Smooth muscle cell (in vitro differentiated cells): ENCODE measurements at regions not wholly inside any gene's neighbourhood (a gene's known extent, or its start where the extent isn't known, plus 50 kb on each side); places are given as distances from the start of the nearest gene placed in this dataset.

Experiments
- DNase-seq: peaks from one replicate; lab custom pipeline; 2025; ENCODE audit not compliant: unreplicated experiment; lab: John Stamatoyannopoulos, UW
- H2AFZ ChIP-seq: fragments of 200-600 bp; sonication (generic); 2 replicates; pipeline ENCODE4 v1.6.0; 2016; ENCODE audit warnings: antibody characterized with exemption, low read depth, mild to moderate bottlenecking
- H3F3A ChIP-seq: fragments of 200-600 bp; sonication (generic); 2 replicates; pipeline ENCODE4 v1.6.0; 2017; ENCODE audit warnings: antibody characterized with exemption, low read depth
- H3K27ac ChIP-seq: fragments of 200-600 bp; sonication (generic); 2 replicates; pipeline ENCODE4 v1.5.1; 2016; ENCODE audit warnings: low read depth, mild to moderate bottlenecking
- H3K27me3 ChIP-seq: fragments of 200-600 bp; sonication (generic); 2 replicates; pipeline ENCODE4 v1.6.1; 2016; ENCODE audit warnings: low read depth, mild to moderate bottlenecking
- H3K36me3 ChIP-seq: fragments of 200-600 bp; sonication (generic); 2 replicates; pipeline ENCODE4 v1.5.1; 2016; ENCODE audit warnings: low read depth
- H3K4me1 ChIP-seq: fragments of 200-600 bp; sonication (generic); 2 replicates; pipeline ENCODE4 v1.5.1; 2016; ENCODE audit warnings: low read depth
- H3K4me2 ChIP-seq: fragments of 200-600 bp; sonication (generic); 2 replicates; pipeline ENCODE4 v1.6.0; 2016; ENCODE audit warnings: mild to moderate bottlenecking
- H3K4me3 ChIP-seq: fragments of 200-600 bp; sonication (generic); 2 replicates; pipeline ENCODE4 v1.5.1; 2016; ENCODE audit warnings: mild to moderate bottlenecking
- H3K79me2 ChIP-seq: fragments of 200-600 bp; sonication (generic); 2 replicates; pipeline ENCODE4 v1.6.0; 2016; ENCODE audit warnings: low read depth, mild to moderate bottlenecking
- H3K9ac ChIP-seq: fragments of 200-600 bp; sonication (generic); 2 replicates; pipeline ENCODE4 v1.6.0; 2016; ENCODE audit warnings: low read depth
- H3K9me3 ChIP-seq: fragments of 200-600 bp; sonication (generic); replicated peaks from 2 replicates; pipeline ENCODE4 v1.5.1; 2016; ENCODE audit warnings: low read depth
- H4K20me1 ChIP-seq: fragments of 200-600 bp; sonication (generic); 2 replicates; pipeline ENCODE4 v1.6.0; 2016; ENCODE audit warnings: low read depth
- CTCF ChIP-seq: fragments of 200-600 bp; sonication (generic); IDR thresholded peaks from 2 replicates; pipeline ENCODE4 v1.5.1; 2017; ENCODE audit warnings: borderline replicate concordance, mild to moderate bottlenecking, antibody characterized with exemption; ENCODE audit not compliant: insufficient read depth, poor library complexity, severe bottlenecking
- WGBS: methylation state at CpG from one replicate; pipeline ENCODE4 v1.1.7; 2016; ENCODE audit warnings: low lambda C conversion rate; 5-methylcytosine and 5-hydroxymethylcytosine counted together

DNA sequence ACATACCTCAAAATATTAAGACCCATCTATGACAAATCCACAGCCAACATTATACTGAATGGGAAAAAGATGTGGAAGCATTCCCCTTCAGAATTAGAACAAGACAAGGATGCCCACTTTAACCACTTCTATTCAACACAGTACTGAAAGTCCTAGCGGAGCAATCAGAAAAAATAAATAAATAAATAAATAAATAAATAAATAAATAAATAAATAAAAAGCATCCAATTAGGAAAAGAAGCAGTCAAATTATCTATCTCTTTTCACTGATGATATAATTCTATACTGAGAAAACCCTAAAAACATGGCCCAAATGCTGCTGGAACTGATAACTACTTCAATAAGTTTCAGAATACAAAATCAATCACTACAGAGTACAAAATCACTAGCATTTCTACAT, 67.5 kb downstream of the PRR32 start:
- 83% methylated on average over 1 of the region's 1 CpG for WGBS
- Histone ChIP-seq H3K4me1 (no peaks in the 10 kb centered on the region), H4K20me1 (no peaks in the 10 kb centered on the region), H3K27me3 (no peaks in the 10 kb centered on the region), H3K9ac (no peak overlapping the region), H3K79me2 (no peaks in the 10 kb centered on the region), H3K36me3 (no peaks in the 10 kb centered on the region), H3K4me3 (no peak overlapping the region), H2AFZ (no peak overlapping the region), H3F3A (no peaks in the 10 kb centered on the region), H3K4me2 (no peak overlapping the region), H3K27ac (no peak overlapping the region), H3K9me3 (no peaks in the 10 kb centered on the region)
- DNase-seq, result no peak
- no peak for TF ChIP-seq CTCF

DNA sequence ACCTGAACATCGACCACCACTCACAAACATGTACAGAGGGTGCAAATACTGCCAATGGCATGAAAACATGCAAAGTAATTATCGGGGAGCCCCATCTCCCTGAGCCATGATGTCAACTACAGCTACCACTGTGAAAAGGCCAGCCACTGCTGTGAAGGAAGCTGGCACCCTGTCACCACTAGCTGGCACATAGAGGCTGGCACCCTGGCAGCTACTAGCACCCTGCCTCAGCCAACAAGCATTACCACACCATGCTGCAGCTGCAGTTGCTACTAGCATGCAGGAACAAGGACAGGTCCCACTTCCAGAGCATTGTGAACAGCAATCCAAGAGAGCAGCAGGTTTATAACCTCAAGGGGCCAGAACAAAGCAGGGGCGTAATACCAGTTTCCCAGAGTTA, 81.4 kb downstream of the PRR32 start:
- 78% methylated on average over 3 of the region's 3 CpGs for WGBS

GRCh38 chrX:126929071-126929470, 109.5 kb downstream of the PRR32 start:
- Histone ChIP-seq H3K27me3 (no peaks in the 10 kb centered on the region), H4K20me1 (no peaks in the 10 kb centered on the region), H3K4me3 (no peak overlapping the region), H3K36me3 (no peaks in the 10 kb centered on the region), H3K4me1 (no peaks in the 10 kb centered on the region), H3K4me2 (no peak overlapping the region), H3K9ac (no peak overlapping the region), H3K79me2 (no peaks in the 10 kb centered on the region), H2AFZ (no peak overlapping the region), H3K9me3 (peaks cover 7% of the 10 kb centered on the region), H3F3A (no peaks in the 10 kb centered on the region), H3K27ac (no peak overlapping the region)
- TF ChIP-seq CTCF, result no peak
- no peak for DNase-seq
- 64% methylated on average over 1 of the region's 1 CpG for WGBS

More for the DNA sequence above, 81.4 kb downstream of the PRR32 start:
- Histone ChIP-seq H3K36me3 (no peaks in the 10 kb centered on the region), H3K4me2 (no peak overlapping the region), H3K27me3 (no peaks in the 10 kb centered on the region), H4K20me1 (no peaks in the 10 kb centered on the region), H2AFZ (no peak overlapping the region), H3F3A (no peaks in the 10 kb centered on the region), H3K79me2 (no peaks in the 10 kb centered on the region), H3K9ac (no peak overlapping the region), H3K4me1 (no peaks in the 10 kb centered on the region), H3K27ac (no peak overlapping the region), H3K9me3 (no peaks in the 10 kb centered on the region), H3K4me3 (no peak overlapping the region)
- TF ChIP-seq CTCF, result no peak
- no peak for DNase-seq

- Histone ChIP-seq H3K4me3 (no peak overlapping the region), H3K79me2 (no peaks in the 10 kb centered on the region), H3K36me3 (no peaks in the 10 kb centered on the region), H3K4me1 (no peaks in the 10 kb centered on the region), H3F3A (no peaks in the 10 kb centered on the region), H3K4me2 (no peak overlapping the region), H4K20me1 (no peaks in the 10 kb centered on the region), H3K9me3 (peaks cover 4% of the 10 kb centered on the region), H3K27ac (no peak overlapping the region), H3K27me3 (no peaks in the 10 kb centered on the region), H3K9ac (no peak overlapping the region), H2AFZ (no peak overlapping the region)
- TF ChIP-seq CTCF, result no peak
- WGBS, result 77% methylated on average over 3 of the region's 3 CpGs
- DNase-seq, result no peak
Observed at GRCh38 chrX:126967225-126967624, 147.7 kb downstream of the PRR32 start.
